Frontal cortex (tissue), 3 donors: ENCODE measurements at regions not wholly inside any gene's neighbourhood (a gene's known extent, or its start where the extent isn't known, plus 50 kb on each side); places are given as distances from the start of the nearest gene placed in this dataset.

Source experiments
- DNase-seq, 2 donors: peaks; one replicate each; pipeline ENCODE4 v3.0.0; 2012; ENCODE audit warnings: low spot score in 2 of 2
- FAIRE-seq: peaks from 2 replicates; lab custom pipeline; 2012; peaks lifted over from hg19 to GRCh38; lab: Jason Lieb, UNC
- donor health status: control.
- donor health status: control.
- donor health status: control.

DNA sequence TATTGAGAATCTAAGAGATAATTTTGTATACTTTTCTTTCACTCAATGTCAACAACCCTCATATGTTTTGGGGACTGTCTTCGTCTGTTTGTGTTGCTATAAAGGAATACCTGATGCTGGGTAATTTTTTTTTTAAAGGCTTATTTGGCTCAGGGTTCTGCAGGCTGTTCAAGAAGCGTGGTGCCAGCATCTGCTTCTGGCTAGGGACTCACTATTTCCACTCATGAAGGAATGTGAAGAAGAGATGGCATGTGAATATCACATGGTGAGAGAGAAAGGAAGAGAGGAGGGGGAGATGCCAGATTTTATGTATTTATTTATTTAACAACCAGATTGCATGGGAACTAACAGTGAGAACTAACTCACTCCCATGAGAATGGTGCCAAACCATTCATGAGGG is 827.4 kb upstream of the PHF14 start:
- DNase-seq = no peak

GRCh38 chr7:10156972-10157371 is 816.7 kb upstream of the PHF14 start:
- FAIRE-seq (no peak), DNase-seq (no peak)

More for the DNA sequence above, 827.4 kb upstream of the PHF14 start:
- FAIRE-seq = no peak

DNA sequence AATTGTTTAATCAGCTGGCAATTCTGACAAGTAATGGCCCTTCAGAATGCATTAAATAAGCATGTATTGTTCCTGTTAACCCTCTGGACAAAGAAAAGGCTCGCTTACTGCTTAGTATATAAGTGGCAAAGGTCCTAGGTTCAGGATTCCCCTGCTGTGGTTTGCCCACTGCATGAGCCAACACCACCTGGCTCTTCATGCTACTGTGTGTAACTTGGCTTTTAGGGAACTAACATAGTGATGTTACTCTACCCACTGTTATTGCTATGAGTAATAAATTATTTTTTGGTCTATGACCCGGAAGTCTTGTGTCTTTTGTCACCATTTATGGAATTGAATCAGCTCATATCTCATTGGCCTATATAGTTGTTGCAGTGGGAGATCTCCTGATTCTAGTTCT is 791.7 kb upstream of the PHF14 start:
- no peak for FAIRE-seq
- no peak for DNase-seq

DNA sequence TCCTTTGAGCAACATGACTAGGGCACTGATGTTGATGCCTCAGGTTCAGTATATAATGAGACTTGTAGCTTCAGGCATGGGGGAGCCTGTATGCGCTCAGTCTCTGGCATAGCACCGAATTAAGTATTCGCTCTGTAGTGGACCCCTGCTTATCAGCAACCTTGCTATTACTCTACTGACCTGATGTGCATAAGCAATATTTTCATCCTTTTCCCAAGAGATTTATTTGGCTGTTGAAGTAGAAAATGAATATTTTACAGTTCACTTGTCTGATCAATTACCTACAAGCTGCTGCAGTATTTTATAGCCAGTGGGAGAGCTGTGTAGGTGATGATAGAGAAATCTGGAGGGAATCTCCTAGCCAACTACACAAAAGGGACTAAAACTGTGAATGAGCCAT is 781.6 kb upstream of the PHF14 start:
- DNase-seq (no peak), FAIRE-seq (no peak)

DNA sequence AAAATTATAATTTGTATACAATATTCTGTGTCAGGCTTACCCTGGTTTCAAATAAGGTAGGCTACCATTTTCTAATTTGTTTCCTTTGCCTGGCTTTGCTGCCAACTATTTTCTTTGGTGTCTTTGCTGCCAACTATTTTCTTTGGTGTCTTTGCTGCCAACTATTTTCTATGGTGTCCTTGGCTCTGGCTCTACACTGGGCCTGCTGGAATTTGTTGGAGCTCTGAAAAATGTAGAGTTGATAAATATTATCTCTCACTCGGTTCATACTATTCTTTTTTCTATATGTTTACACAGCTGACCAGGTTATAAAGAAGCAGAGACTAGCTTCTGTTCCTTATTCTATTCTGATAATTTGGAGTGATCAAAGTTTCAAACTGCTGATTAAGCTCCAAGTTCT is 768.0 kb upstream of the PHF14 start:
- FAIRE-seq (no peak), DNase-seq (no peak)

DNA sequence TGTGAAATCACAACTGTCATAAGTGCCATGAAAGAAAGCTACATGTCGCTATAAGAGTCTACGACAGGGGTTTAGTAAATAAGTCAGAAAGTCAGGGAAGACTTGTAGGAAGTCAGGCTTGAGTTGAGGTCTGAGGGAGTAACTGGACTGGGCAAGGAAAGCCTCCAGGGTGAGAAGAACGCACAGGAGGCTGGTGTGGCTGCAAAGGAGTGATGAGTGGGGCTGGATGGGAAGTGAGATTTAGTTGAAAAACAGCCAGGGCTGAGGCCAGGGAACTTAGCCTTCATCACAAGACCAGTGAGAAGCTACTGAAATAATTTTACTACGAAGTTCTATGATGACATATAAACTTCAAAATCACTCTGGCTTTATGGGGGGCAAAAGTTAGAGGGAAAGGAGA is 763.7 kb upstream of the PHF14 start:
- no peak for DNase-seq
- no peak for FAIRE-seq

GRCh38 chr7:10211016-10211415 is 762.7 kb upstream of the PHF14 start:
- no peak for DNase-seq
- no peak for FAIRE-seq

GRCh38 chr7:10211861-10212260 is 761.8 kb upstream of the PHF14 start:
- DNase-seq (no peak), FAIRE-seq (no peak)

DNA sequence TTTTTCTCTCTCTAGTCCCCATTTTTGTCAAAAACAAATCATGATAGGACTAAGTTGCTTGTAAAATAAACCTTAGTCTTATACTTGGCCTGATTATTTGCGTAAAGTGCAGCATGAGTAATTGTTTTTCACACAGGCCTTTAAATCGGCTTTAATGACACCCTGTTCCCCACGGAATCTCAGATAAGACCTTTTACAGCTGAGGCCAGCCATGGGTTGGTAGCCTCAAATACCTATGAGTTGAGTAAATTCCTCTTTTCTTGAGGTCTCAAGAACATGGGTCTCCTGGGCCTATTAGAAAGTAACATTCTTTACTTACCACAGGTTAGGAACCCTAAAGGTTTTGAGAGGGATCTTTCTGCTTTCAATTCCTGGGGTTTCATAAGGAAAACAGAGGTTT is 761.0 kb upstream of the PHF14 start:
- FAIRE-seq (no peak), DNase-seq (no peak)

DNA sequence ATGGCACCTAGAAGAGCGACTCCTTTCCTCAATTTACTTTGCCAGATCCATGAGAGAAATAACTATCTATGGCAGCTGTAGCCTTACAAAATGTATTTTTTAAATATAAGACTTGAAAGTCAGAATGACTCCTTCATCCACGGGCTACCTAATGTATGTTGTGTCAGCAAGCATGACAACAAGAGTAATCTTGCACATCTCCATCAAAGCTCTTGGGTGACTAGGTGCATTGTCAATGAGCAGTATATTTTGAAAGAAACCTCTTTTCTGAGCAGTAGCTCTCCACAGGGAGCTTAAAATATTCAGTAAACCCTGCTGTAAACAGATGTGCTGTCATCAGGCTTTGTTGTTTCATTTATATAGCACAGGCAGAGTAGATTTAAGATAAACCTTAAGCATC is 757.2 kb upstream of the PHF14 start:
- no peak for FAIRE-seq
- DNase-seq = no peak

- no peak for DNase-seq
- no peak for FAIRE-seq
Measured at GRCh38 chr7:10221084-10221483, 752.6 kb upstream of the PHF14 start.

DNA sequence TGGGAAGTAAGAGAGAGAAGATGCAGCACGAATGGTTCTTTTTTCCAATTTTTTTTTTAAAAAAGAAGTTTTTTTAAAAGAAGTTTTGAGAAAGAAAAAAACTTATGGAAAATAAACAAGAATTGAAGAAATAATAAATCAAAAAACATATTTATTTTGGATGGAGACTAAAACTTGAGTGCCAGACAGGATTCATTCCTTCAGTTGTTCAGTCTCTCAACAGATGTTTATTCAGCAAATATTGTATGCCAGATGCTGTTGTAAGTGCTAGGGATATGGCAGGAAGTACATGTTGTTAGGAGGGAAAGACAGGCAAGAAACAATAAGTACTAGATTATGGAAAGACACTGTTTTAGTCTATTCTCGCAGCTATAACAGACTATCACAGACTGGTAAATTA is 750.7 kb upstream of the PHF14 start:
- DNase-seq (no peak), FAIRE-seq (no peak)

DNA sequence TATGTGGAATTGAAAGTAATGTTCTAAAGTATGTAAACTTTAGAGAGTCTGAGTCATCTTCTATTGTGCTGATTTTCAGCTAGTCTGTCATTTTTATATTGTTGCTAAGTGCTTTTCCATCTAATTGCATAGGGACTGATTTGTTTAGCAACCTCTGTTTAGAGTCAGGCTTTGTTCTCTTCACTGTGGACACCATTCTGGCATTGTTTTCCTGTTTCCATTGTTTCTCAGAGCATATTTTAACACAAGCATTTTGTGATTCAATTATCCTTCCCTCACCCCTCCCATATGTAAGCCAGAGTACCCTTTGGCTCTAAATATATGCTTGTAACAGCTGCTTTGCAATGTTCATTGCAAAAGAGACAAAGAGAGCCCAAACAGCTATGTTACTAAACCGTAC is 748.4 kb upstream of the PHF14 start:
- no peak for FAIRE-seq
- DNase-seq = no peak

- no peak for DNase-seq
- FAIRE-seq = no peak
Measured at GRCh38 chr7:10237306-10237705, 736.4 kb upstream of the PHF14 start.

DNA sequence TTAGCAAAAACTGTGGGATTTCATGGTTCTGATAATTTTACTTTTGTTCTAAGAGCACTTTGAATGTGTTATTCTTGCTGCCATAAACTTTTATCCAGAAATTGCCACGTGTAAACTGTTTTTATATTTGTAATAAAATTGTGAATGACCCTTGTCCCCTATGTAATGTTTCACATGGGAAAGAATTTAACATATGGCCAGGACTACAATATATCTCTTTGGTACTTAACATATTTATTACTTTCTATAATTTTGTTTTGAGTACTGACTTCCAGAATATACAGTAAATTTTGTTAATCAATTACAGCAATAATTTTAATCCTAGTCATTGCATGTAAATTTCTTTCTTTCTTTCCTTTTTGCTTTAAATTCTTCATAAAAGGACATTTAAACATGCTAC is 735.0 kb upstream of the PHF14 start:
- FAIRE-seq (no peak), DNase-seq (no peak)

GRCh38 chr7:10239695-10240345 is 733.9 kb upstream of the PHF14 start:
- no peak for DNase-seq
- no peak for FAIRE-seq

DNA sequence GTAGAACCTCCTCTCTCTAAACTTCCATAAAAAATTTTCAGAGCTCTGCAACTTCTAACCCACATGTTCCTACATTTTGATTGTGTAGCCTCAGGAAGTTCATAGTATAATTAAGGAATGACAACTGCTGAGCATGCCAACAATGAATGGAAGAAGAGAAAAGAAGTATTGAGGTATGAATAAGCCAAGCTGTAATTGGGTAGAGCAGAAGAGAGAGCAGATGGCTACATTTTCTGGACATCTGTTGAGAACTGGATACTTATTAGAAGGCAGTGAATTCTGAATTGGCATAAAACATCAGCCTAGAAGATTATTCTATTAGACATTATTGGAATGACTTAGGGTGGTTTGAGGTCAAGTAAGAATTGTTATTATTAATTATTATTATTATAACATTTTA is 728.3 kb upstream of the PHF14 start:
- FAIRE-seq (no peak), DNase-seq (no peak)

DNA sequence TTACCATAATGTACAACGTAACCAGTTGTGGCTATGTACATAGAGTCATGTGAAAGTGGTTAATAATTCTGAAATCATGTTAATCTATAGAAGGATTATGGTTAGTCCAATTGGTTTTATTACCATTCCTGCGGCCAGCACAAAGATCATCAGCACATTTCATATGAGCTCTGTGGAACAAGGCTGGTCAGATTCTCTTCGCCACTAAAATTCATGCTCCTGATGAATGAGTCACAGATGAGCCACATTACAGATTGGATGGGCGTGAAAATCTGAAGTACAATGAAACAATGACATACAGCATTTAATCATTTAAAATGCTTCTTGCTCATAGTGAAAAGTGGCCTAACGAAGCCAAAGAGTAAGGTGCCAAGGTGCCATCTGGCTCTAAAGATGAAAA is 716.2 kb upstream of the PHF14 start:
- no peak for DNase-seq
- no peak for FAIRE-seq

DNA sequence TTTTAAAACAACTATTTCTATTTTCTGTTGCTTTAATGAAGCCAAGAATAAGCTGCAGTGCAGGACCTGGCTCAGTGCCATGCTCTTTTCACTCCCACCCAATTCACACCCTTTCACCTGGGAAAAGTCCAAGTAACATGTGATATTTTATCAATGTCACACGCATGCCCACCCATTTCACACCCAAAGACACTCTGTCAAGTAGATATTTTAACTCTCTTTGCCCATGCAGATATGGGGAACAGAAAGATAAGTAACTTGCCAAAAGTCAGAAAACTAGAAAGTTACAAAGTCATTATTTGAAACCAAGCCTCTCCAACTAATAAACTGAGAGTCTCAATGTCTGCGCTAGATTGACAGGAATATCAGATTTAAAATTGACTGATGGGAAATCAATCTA is 706.7 kb upstream of the PHF14 start:
- FAIRE-seq (no peak), DNase-seq (no peak)

GRCh38 chr7:10268034-10268433 is 705.6 kb upstream of the PHF14 start:
- DNase-seq (no peak), FAIRE-seq (no peak)

GRCh38 chr7:10282909-10283308 is 690.8 kb upstream of the PHF14 start:
- DNase-seq (no peak), FAIRE-seq (peak; percentile 10)

DNA sequence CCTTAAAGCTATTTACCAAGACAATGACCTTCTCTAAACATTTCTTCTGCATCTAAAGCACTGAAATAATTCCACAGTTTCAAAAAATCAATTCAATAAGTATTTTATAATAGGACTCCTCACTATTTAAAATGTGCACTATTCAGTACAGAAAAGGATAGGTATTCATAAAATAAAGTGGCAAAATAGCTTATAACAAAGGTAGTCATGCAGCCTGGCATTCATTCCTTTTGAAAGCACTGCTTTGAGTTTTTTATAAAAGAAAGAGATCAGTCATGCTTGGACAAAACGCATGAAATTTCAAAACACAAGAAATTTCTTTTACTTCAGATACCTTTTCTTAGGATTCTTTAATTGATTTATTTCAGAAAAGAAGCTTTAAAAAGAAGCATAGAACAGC is 689.7 kb upstream of the PHF14 start:
- FAIRE-seq (no peak), DNase-seq (no peak)

DNA sequence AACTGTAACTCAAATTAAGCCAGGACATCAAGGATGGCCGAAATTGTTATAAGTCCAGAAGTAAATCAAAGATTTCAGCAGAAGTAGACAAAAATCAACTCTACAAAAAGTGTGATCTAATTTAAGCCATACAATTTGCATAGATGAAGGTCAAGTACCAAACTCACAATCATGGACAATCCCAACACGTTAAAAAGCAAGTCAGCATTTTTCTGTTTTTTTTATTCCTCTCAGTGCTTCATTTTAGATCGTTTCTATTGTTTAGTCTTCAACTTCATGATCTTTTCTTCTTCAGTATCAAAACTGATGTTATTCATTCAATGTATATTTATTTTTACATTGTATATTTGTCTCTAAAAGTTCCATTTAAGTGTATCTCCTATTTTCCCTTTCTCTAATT is 674.3 kb upstream of the PHF14 start:
- FAIRE-seq (no peak), DNase-seq (no peak)
